Testis (tissue), 2 donors: ENCODE measurements at regions not wholly inside any gene's neighbourhood (a gene's known extent, or its start where the extent isn't known, plus 50 kb on each side); places are given as distances from the start of the nearest gene placed in this dataset.

Source experiments
- POLR2A ChIP-seq: fragments of 450-650 bp; IDR thresholded peaks from one replicate; pipeline ENCODE4 v1.6.1; 2017; ENCODE audit warnings: antibody characterized with exemption, mild to moderate bottlenecking, moderate library complexity
- TF ChIP-seq, protein P1 (sequence below), 3 experiments: fragments of 450-650 bp in 2 of 3; fragments of 200-600 bp in 1 of 3; sonication (generic) in 1 of 3; IDR thresholded peaks; one replicate each; pipeline ENCODE4 v1.5.1; 2016 to 2019; ENCODE audit warnings: antibody characterized with exemption in 3 of 3, mild to moderate bottlenecking in 2 of 3, moderate library complexity in 1 of 3

- no peak for TF ChIP-seq POLR2A
- TF ChIP-seq, protein P1, sequence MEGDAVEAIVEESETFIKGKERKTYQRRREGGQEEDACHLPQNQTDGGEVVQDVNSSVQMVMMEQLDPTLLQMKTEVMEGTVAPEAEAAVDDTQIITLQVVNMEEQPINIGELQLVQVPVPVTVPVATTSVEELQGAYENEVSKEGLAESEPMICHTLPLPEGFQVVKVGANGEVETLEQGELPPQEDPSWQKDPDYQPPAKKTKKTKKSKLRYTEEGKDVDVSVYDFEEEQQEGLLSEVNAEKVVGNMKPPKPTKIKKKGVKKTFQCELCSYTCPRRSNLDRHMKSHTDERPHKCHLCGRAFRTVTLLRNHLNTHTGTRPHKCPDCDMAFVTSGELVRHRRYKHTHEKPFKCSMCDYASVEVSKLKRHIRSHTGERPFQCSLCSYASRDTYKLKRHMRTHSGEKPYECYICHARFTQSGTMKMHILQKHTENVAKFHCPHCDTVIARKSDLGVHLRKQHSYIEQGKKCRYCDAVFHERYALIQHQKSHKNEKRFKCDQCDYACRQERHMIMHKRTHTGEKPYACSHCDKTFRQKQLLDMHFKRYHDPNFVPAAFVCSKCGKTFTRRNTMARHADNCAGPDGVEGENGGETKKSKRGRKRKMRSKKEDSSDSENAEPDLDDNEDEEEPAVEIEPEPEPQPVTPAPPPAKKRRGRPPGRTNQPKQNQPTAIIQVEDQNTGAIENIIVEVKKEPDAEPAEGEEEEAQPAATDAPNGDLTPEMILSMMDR (IDR thresholded peaks at IDR 0.05) = no peak
Observed at GRCh38 chr6:54003316-54003715, 107.9 kb upstream of the MLIP start.
